ENCODE measurements at regions not wholly inside any gene's neighbourhood (a gene's known extent, or its start where the extent isn't known, plus 50 kb on each side); places are given as distances from the start of the nearest gene placed in this dataset.

- no peak overlapping the region for H2BK15ac ChIP-seq (ENCODE audit: low read length)
- FAIRE-seq = no peak
- no peak for DNase-seq (ENCODE audit: low read depth in 1 of 2, low spot score in 2 of 2)
- no peak overlapping the region for H2BK20ac ChIP-seq (ENCODE audit: low read length)
- H3K27me3 ChIP-seq (replicated peaks in 1 of 4; ENCODE audit: control insufficient read depth in 3 of 4, extremely low read depth in 1 of 4, insufficient read depth in 3 of 4, low read length in 3 of 4) = peaks cover 0 to 5% (median 0%) of the 10 kb centered on the region in 4 experiments; a peak in 2 of 7 replicates
- H2BK5ac ChIP-seq (ENCODE audit: low read depth, low read length) = no peak overlapping the region
- H2BK12ac ChIP-seq (ENCODE audit: low read depth, low read length) = no peak overlapping the region
- no peaks in the 10 kb centered on the region for H3K36me3 ChIP-seq (ENCODE audit: control insufficient read depth in 2 of 4, insufficient read depth in 4 of 4, low read length in 3 of 4)
- no peak overlapping the region for H3K9ac ChIP-seq (replicated peaks in 1 of 4; ENCODE audit: extremely low read depth in 1 of 4, low read depth in 3 of 4, low read length in 3 of 4)
- TF ChIP-seq MAX (IDR thresholded peaks at IDR 0.05) = no peak
- no peak for TF ChIP-seq EZH2 (IDR thresholded peaks at IDR 0.05; ENCODE audit: low read depth, low read length, severe bottlenecking)
- no peak for TF ChIP-seq TAF7 (optimal IDR thresholded peaks at IDR 0.05; ENCODE audit: borderline replicate concordance, low read depth, low read length)
- no peak for TF ChIP-seq POU5F1 (IDR thresholded peaks at IDR 0.05; ENCODE audit: low read depth, low read length)
- TF ChIP-seq TAF1 (IDR thresholded peaks at IDR 0.05; ENCODE audit: low read depth, low read length) = no peak
- TF ChIP-seq SAP30 (IDR thresholded peaks at IDR 0.05; ENCODE audit: insufficient read depth, insufficient replicate concordance, low read length) = no peak
- TF ChIP-seq NANOG (IDR thresholded peaks at IDR 0.05; ENCODE audit: insufficient read depth, low read depth, low read length, poor library complexity, severe bottlenecking) = no peak
- TF ChIP-seq GABPA (IDR thresholded peaks at IDR 0.05; ENCODE audit: borderline replicate concordance, insufficient read depth, low read length) = no peak
- TF ChIP-seq SIX5 (IDR thresholded peaks at IDR 0.05; ENCODE audit: low read depth, low read length) = no peak
- TF ChIP-seq TEAD4 (IDR thresholded peaks at IDR 0.05; ENCODE audit: low read depth, low read length) = no peak
- TF ChIP-seq SP2 (IDR thresholded peaks at IDR 0.05; ENCODE audit: low read length) = no peak
- H3K79me1 ChIP-seq (ENCODE audit: low read depth, low read length) = no peaks in the 10 kb centered on the region
- no peak overlapping the region for H4K91ac ChIP-seq (replicated peaks; ENCODE audit: insufficient read length, low read length)
- POLR2A ChIA-PET (ENCODE audit: partially characterized antibody) = interaction anchor here (0.6 to 1.1 kb wide), 2 partner anchors 10 to 496 kb away, joined by 3 read pairs; no protein-coding TSS in a partner anchor
- CTCF ChIA-PET (ENCODE audit: partially characterized antibody) = interaction anchor here (0.6 to 1.1 kb wide), 3 partner anchors 21 to 267 kb away, joined by 3 to 4 read pairs (median 3); no protein-coding TSS in a partner anchor
- no peak overlapping the region for H3K23ac ChIP-seq (ENCODE audit: insufficient read length)
- WGBS, 2 experiments (ENCODE audit: extremely low coverage in 1 of 2, insufficient coverage in 1 of 2, insufficient read length in 1 of 2, insufficient replicate concordance in 2 of 2, low coverage in 1 of 2, low lambda C conversion rate in 2 of 2, missing lambda C conversion rate in 1 of 2) = 82% methylated on average over 3 of the region's 3 CpGs; no CpG with 5 or more reads in 1 of the 2 experiments
- H3K9me3 ChIP-seq (ENCODE audit: insufficient read depth in 2 of 2, low read depth in 1 of 2, low read length in 1 of 2) = no peaks in the 10 kb centered on the region
- H4K20me1 ChIP-seq (replicated peaks in 1 of 2; ENCODE audit: control insufficient read depth in 1 of 2, insufficient read depth in 2 of 2, low read length in 2 of 2) = no peaks in the 10 kb centered on the region
- no peak overlapping the region for H2AK5ac ChIP-seq (ENCODE audit: low read depth, low read length)
- no peak overlapping the region for H3K18ac ChIP-seq (ENCODE audit: extremely low read depth, low read length)
- peaks cover 7% of the 10 kb centered on the region; the same call in 1 of the 2 replicates for H3K23me2 ChIP-seq (ENCODE audit: low read depth, low read length)
- H3K4me3 ChIP-seq (ENCODE audit: extremely low read depth in 1 of 4, insufficient read depth in 2 of 4, low read depth in 3 of 4, low read length in 4 of 4) = no peak overlapping the region
- no peak overlapping the region for H3K14ac ChIP-seq (ENCODE audit: insufficient read length)
- H3K4ac ChIP-seq (replicated peaks; ENCODE audit: insufficient read length, low read depth, low read length) = peak overlapping the region; percentile 65
- H3K27ac ChIP-seq (ENCODE audit: low read depth, low read length) = no peak overlapping the region
- H4K8ac ChIP-seq (ENCODE audit: extremely low read depth, insufficient read depth, low read length) = no peak overlapping the region
- H3K56ac ChIP-seq (replicated peaks; ENCODE audit: insufficient read length, low read depth, low read length) = no peak overlapping the region
- no peak overlapping the region for H4K5ac ChIP-seq (ENCODE audit: insufficient read length, low read depth, low read length)
- H3K79me2 ChIP-seq (ENCODE audit: control insufficient read depth in 1 of 2, insufficient read depth in 2 of 2, low read length in 2 of 2) = no peaks in the 10 kb centered on the region
- H2BK120ac ChIP-seq (replicated peaks; ENCODE audit: low read depth, low read length) = no peak overlapping the region
- H3K4me2 ChIP-seq (ENCODE audit: insufficient read depth in 1 of 2, low read depth in 2 of 2, low read length in 2 of 2) = no peak overlapping the region
- peaks cover 0 to 2% (median under 1%) of the 10 kb centered on the region in 4 experiments; a peak in 4 of 7 replicates for H3K4me1 ChIP-seq (replicated peaks in 1 of 4; ENCODE audit: control insufficient read depth in 3 of 4, insufficient read depth in 4 of 4, low read length in 3 of 4)
- H2AFZ ChIP-seq (ENCODE audit: low read length) = no peak overlapping the region
These were observed 154.0 kb downstream of the MN1 start for GRCh38 chr22:27647540-27647939.

All from H1 (cell line).